GM11168 (cell line): ENCODE measurements at regions not wholly inside any gene's neighbourhood (a gene's known extent, or its start where the extent isn't known, plus 50 kb on each side); places are given as distances from the start of the nearest gene placed in this dataset.

ENCODE experiments used
- in situ Hi-C: fragments of 300-500 bp; cut with MboI; formaldehyde crosslinking; loops from one replicate; pipeline ENCODE4 v1.12.0; 2022; ENCODE audit warnings: low sequenced_read_pairs; ENCODE audit not compliant: unreplicated experiment

DNA sequence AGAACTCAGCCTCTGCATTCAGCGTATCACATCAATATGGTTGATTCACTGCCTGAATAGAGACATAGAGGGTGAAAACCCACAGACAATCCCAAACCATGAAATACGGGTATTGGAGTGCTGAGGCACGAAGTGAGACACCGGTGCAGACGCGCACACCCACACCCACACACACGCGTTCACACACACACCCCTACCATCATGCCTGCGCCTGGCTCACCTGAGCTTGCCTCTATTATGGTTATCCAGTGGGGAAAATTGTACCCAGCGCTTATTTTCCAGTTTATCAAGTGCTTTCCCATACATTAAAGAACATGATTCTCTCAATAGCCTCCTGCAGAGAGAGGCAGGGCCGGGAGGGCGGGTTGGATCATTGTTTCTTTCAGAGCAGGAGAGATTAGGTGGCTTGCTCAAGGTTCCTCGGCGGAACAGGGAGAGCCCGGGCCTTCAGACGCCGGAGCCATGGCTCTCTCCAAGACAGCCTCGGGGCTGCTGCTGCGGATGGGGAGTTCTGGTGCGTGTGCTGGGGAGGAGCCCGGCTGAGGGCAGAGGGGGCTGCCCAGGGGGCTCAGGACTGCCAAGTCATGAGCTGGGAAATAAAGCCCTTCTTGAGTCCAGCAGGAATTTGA, 78.9 kb upstream of the THY1 start:
- in situ Hi-C loops: no loop called here

DNA sequence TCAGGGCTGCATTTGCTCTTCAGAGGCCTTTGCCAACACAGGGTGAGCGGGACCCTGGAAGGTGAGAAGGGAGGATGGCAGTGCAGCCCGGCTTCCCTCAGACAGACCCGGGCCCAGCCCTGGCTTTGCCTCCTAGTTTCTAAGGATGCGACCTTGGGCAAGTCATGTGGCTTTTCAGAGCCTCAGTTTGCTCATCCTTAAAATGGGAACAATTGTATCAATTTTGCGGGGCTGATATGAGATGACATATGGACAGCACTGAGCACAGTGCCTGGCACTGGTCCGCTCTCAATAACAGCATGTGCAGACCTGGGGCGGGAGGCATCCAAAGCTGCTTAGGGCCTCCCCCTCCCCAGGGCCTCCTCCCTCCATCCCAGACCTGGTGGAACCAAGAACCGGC, 74.7 kb upstream of the THY1 start:
- in situ Hi-C loops: no loop called here

DNA sequence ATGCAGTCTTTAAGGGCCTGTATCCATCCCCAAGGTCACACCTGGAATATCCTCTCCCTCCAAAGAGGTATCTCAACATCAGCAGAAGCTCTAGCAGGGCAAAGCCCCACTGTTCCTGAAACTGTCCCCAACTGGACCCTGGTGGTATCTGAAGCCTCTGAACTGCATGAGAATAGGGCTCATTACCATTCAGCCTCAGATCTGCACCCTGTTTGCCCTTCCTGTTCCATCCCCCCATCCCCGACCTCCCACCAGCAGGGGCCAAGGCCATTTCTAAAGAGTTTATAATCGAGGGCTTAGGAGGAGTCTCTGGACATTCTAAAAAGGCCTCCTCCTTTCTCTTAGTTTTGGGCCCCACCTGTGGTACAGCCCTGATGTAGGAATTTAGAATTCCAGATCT, 74.0 kb upstream of the THY1 start:
- in situ Hi-C loops: no loop called here

DNA sequence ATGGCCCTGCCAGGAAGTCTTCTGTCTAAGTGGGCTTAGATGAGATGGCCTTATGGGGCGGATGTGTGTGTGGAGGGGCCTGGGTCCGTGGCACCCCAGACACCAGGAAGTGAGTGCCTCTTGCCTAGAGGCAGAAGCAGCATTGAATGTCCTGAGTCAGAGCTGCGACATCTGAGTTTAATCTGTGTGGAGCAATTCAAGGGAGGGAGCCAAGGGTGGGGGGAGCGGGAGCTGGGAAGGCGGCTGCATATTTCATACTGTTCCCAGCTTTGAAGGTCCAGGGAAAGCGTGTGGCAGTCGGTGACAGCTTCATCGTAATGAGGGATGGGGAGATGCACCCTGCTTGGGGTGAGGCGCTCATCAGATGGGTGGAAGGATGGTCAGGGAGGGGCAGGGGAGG, 73.5 kb upstream of the THY1 start:
- in situ Hi-C loops: no loop called here

DNA sequence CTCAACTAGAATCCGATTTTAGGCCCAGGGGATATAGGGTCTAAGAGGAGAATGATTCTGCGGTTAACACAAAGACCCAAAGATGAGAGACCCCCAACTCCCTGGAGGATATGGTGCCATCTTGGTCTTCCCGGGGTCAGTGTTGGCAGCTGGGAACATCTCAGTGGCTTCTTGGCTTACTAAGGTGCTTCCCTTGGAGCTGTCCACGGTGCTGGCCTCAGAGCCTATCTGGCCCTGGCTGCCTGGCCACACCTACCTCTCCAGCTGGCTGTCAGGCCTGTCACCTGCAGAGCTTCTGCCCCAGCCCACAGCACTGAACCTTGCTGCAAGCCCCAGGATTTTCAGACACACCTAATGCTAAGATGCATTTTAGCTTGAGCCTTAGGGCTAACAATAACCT, 70.7 kb upstream of the THY1 start:
- in situ Hi-C loops: no loop called here

DNA sequence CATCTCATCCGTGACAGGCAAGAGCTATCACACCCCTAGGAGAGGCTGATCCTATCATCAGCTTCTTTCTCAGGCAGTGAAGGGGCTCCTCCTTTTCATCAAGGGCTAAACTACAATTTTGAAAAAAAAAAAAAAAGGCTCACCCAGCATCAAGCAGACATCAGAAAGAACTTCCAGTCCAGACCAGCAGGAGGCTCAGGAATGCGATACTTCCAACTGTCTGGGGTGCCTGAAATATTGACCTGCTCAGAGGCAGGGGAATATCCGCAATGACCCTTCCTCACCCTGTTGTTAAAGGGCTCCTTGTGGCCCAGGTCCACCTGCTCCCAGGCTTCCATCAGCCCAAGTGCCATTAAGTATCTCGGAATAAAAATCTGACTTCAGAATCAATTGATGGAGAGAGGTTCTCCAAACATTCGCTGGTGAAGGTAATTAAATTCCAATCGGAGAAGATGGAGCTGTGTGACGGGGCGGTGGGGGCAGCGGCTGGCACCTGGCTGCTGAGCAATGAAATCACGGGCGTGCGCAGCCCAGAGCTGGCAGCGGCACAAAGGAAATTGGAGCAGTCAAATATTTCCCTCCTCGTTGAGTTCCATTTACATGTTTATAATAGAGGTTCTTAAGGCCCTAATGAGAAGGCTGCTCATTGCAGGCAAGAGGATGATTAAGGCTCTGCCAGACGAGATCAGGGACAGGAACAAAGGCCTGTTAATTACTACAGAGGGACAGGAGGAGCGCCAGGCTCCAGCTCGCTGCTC, 69.0 kb upstream of the THY1 start:
- in situ Hi-C loops: no loop called here

DNA sequence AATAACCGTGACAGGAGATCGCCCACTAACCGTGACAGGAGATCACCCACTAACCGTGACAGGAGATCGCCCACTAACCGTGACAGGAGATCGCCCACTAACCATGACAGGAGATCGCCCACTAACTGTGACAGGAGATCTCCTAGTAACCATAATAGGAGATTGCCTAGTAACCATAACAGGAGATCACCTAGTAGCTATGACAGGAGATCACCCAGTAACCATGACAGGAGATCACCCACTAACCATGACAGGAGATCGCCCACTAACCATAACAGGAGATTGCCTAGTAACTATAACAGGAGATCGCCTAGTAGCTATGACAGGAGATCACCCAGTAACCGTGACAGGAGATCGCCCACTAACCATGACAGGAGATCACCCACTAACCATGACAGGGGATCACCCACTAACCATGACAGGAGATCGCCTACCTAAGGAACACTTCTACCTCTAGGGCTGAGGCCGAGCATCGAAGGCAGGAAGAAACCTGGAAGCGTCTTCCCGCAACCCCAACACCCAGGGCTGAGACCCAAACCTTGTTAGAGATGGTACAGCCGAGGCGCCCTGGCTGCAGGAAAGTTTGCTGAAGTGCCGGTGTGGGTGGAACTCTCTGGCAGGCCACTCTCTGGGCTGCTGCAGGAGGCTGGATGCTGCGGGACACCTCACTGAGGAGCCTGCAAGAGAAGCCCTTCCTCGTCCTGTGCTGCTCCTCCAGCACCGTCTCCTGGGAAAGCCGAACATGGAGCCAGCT, 67.5 kb upstream of the THY1 start:
- in situ Hi-C loops: no loop called here

DNA sequence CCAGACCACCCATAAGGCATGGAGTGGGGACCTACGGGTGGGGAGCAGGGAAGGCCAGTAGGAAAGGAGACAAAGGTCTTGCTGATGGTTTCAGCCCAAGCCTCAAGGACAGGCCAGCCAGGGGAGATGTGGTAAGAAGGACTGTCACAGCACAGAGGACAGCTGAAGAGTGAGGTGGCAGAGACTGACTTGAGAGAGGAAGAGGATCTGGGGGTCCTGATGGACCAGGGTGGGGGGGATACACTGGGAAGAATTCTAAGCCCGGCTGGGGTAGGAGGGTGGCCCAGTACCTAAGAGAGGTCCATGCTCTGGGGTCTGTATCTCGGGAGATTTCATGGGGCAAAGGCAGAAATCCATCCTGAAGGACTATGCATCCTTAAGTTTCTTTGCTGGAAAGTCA, 66.1 kb upstream of the THY1 start:
- in situ Hi-C loops: no loop called here

DNA sequence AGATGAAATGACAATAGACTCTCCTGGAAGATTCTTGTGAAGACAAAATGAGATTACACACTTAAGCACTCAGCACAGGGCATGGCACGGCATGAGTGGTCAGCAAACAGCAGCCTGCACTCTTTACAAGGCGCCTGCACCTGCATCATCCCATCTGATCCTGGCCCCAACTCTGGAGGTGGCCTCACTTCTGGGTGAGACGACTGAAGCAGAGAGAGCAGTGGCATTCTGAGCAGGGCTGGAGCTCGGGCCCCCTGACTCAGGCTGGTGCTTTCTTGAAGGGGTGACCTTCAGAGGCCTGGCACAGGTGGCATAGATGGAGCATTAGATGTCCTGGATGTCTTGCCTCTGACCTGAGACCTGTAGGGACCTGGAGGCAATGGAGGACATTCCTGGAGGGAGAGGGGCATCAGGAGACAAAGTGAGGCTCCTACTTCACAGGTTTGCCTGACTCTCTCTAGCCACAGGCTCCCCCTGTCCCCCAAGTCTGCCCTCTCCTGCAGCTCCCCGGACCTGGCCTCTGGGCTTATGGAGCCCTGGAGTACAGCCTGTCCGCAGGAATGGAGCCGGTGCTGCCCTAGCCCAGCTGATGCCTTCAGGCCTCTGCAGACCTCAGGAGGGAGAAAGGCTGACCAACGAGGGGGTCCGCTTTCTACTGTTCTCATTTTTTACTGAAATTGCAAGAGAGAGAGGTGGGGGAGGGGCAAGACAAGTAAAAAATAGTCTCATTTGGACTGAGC, 65.5 kb upstream of the THY1 start:
- in situ Hi-C loops: no loop called here

DNA sequence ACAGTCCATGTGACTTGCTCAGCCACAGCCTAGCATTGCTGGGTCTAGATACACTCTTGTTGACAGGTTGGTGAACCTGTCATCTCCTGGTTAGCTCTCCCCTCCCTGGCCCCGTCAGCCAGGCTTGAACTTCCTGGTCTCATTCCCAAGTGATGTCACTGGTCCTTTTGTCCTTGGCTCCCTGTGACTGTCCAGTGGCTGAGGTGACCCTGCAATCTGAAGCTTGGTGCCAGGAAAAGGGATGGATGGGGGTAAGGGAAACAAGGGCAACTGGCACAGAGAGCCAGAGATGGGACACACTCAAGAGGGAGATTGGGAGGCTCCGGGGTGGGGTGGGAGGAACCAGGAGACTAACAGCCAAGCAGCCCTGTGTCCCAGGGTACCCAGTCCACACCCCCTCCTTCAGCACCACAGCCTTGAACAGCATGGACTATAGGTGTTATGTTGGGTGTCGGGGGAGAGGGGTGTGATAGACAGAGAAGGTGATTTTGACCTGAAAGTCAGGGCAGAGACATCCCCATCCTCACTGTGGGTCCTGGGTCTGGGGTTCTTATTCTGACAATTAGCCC, 63.8 kb upstream of the THY1 start:
- in situ Hi-C loops: no loop called here

DNA sequence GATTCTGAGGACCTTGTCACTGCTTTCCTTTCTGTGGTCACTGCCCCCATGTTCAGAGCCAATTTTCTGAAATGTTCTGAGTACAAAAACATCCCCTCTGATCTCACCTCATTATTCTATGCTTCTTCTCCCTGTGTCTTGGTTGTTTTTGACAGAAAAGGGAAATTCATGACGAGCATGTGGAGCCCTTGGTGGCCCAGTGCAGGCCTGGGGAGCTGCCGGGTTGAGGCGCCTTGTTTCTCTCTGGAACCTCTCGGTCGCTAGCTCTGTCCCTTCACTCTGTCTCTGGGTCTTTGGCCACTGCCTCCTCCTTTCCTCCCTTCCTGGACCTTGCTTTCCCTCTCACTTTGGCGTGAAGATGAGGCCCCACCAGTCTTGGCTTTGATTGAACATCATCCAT, 63.0 kb upstream of the THY1 start:
- in situ Hi-C loops: no loop called here

DNA sequence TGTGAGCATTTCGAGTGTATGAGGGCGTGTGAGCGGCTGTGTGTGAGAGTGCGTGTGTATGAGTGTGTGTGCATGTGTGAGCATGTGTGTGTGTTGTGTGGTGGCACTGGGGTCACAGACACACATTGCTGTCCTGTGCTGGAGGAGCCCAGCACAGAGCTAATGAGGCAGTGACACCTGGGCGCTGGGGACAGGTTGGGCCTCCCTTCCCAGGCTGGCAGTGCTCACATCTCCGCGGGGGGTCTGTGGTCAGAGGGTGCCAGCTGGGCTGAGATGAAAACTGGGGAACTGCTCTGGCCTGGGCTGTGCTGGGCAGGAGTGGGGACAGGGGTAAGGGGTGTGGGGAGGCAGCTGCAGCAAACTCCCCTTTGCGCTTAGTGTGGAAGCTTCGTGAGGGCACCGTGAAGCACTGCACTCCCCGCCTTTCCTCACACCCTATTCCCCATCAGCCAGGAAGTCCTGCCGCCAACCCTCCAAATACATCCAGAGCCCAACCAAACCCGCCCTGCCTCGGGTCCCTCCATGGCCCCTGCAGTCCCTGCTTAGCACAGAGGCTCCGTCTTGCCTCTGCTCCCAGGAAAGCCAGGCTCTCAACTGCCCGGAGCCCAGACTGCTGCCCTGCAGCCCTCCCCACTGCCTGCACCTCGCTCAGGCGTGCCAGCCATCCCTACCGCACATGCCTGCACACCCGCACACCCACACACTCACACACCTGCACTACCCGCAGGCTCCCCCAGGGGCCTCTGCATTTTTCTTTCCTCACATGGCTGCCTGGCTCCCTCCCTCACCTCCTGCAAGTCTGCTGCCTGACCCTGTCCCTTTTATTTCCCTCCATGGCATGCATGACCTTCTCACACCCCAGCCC, 62.0 kb upstream of the THY1 start:
- in situ Hi-C loops: loop anchor here (5.0 kb wide), 1 partner anchor 47 kb away; no protein-coding TSS in a partner anchor

DNA sequence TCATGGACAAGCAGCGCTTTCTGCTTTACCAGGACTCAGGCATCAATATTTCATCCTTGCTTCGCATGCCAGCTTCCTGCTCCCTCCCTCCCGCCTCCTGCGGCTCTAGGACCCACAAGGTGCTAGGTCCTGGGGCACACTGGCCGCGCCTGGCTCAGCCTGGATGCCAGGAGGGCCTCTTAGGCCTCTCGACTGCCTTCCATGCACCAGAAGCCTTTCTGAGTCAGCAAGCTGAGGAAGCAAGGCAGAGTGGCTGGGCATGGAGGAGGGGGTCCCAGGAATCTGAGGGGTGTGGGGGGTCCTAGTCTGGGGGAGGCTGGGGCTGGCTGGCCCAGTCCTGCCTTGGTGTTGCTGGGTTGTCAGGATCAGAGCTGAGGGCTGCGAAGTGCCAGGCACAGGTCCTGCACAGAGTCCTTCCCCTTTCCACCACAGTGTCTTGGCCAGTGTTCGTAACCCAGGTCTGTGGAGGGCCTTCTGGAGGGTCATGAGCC, 61.0 kb upstream of the THY1 start:
- in situ Hi-C loops: loop anchor here (5.0 kb wide), 1 partner anchor 48 kb away; no protein-coding TSS in a partner anchor

DNA sequence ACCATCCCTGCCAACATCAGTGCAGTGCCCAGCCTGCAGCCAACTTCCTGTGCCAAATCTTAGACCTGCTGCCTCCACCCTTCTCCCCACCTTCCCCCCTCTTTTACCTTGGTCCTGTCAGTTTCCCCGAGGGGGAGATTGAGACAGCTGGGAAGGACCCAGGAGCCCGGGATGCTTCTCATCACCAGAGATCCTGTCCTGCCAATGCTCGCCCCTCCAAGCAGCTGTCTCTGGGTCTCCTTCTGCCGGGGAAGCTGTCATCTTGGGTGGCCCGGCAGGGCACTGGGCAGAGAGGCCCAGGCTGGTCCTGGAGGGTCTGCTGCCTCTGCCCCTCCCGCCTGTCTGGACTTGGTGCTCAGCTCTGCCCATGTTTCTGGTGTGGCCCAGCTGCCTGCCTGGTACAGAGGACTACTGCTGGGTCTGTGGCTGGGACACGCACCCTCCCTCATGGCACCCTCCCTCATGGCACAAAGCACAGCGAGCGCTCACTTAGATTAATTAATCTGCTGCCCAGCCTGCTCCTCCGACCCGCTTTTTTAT, 60.4 kb upstream of the THY1 start:
- in situ Hi-C loops: loop anchor here (5.0 kb wide), 1 partner anchor 49 kb away; no protein-coding TSS in a partner anchor

DNA sequence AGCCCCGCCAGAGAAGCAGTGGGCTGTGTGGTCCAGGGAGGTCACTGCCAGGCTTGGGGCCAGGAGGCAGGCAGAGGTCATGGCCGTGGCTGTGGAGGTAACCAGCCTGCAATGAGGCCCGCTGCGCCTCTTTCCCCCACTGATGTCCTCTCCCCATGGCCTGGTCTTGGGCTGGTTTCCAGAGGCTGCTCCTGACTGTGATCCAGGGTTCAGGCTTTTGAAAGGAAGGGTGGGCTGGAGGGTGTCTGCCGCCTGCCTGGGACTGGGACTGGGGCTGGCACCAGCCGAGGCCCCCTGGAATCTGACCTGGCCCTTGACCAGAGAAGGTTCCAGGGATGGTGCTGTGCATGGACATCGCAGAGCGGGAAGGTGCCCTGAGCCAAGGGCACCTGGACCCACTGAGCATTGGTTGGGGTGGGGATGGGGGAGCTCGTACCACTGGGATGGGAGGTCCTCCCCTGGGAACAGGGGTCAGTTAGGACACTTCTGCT, 59.6 kb upstream of the THY1 start:
- in situ Hi-C loops: loop anchor here (5.0 kb wide), 1 partner anchor 50 kb away; no protein-coding TSS in a partner anchor

DNA sequence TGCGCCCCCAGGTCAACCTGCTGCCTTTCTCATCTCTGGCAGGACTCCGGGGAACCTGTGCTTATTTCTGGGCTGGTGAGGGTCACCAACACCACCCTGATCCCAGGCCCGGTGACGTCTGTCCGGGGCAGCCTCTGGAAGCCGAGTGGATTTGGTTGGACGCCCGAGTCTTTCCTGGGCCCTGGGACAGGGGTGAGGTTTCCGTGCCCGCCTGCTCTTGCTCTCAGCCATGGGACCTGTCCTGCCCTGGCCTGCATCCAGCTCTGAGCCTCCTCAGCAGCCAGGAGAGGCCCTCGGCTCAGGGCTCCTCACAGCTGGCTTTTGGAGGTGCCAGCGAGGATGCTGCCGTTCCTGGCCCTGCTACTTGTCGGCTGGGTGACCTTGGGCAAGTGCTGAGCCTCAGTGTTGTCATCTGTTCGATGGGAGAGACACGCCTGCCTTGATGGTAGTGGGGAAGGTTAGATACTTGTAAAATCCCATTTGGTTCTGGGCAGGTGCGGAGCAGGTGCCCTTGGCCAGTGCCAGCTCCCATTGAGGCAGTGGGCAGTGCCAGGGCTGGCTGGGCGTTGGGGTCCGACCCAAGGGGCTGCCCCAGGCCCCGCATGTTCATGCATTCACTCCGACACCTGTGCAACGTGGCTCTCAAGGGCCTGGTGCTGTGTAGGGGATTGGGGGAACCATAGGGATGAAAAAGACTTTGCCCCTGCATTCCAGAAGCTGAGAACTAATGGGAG, 58.9 kb upstream of the THY1 start:
- in situ Hi-C loops: loop anchor here (5.0 kb wide), 1 partner anchor 50 kb away; no protein-coding TSS in a partner anchor

DNA sequence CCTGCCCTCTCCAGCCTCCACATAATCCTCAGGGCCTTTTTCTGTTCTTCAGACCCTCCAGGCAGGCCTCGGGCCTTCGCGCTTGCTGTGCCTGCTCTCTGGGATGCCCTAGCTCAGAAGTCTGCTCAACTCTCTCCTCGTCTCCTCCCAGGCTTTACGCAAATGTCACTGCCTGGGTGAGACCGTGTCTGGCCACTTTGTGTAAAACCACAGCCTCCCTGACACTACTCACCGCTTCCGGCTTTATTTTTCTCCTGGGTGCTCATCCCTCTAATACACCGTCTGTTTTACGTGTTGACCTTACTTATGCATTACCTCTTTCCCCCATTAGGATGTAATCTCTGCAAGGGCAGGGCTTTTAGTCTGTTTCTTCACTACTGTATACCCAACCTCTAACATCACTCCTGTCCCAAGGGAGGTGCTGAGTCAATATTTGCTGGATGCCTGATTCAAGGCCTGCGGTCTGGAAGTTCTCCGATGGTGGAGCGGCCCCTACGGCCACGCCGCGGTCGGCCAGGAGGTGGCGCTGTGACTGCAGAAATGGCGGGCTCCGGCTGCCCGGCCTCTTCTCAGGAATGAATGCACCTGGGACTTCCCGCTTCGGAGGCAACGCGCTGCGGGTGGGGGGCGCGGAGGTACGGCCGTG, 58.2 kb upstream of the THY1 start:
- in situ Hi-C loops: loop anchor here (5.0 kb wide), 1 partner anchor 51 kb away; no protein-coding TSS in a partner anchor
